ENCODE measurements at regions not wholly inside any gene's neighbourhood (a gene's known extent, or its start where the extent isn't known, plus 50 kb on each side); places are given as distances from the start of the nearest gene placed in this dataset.

DNA sequence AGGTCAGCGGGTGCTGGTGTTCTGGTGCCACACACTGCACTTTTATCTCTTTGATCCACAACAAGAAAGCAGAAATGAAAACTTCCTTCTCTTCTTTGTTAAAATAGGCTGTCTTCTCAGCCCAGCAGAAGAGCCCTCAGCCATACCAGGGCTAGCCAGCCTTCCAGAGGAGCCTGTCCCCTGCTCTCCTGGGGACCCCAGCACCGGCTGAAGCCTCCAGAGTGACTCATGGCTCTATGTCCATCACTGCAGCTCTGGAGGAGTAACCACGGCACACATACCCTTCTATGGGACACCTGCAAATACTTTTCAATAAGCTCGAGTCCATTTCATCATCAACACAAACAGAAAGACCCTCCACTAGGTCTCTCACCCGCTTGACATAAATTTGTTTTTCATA lies 135.6 kb upstream of the CST7 start:
- TF ChIP-seq POLR2A (IDR thresholded peaks at IDR 0.05) (no peak), CTCF (IDR thresholded peaks at IDR 0.05) (no peak)

All from transverse colon (tissue), 3 donors.